ENCODE measurements at regions not wholly inside any gene's neighbourhood (a gene's known extent, or its start where the extent isn't known, plus 50 kb on each side); places are given as distances from the start of the nearest gene placed in this dataset.

GRCh38 chr10:78291722-78292121 is 258.1 kb downstream of the RPS24 start:
- TF ChIP-seq CREB1 (IDR thresholded peaks at IDR 0.05; ENCODE audit: low read depth) (no peak), TAF1 (IDR thresholded peaks at IDR 0.05; ENCODE audit: low read depth) (no peak), EP300 (IDR thresholded peaks at IDR 0.05; ENCODE audit: borderline replicate concordance) (no peak), CEBPB (IDR thresholded peaks at IDR 0.05) (no peak), REST (IDR thresholded peaks at IDR 0.05; ENCODE audit: low read depth) (no peak), FOXM1 (IDR thresholded peaks at IDR 0.05; ENCODE audit: borderline replicate concordance, low read depth) (no peak), EGR1 (IDR thresholded peaks at IDR 0.05) (no peak), YY1 (IDR thresholded peaks at IDR 0.05; ENCODE audit: low read depth) (no peak), NFIC (IDR thresholded peaks at IDR 0.05) (no peak)

Measured in Ishikawa (cell line).